ENCODE measurements at regions not wholly inside any gene's neighbourhood (a gene's known extent, or its start where the extent isn't known, plus 50 kb on each side); places are given as distances from the start of the nearest gene placed in this dataset.
"Not testable (repeated sequence)": the region's sequence is repeated elsewhere in the genome, so short reads cannot be mapped to it uniquely, and the experiment has no call there.

DNA sequence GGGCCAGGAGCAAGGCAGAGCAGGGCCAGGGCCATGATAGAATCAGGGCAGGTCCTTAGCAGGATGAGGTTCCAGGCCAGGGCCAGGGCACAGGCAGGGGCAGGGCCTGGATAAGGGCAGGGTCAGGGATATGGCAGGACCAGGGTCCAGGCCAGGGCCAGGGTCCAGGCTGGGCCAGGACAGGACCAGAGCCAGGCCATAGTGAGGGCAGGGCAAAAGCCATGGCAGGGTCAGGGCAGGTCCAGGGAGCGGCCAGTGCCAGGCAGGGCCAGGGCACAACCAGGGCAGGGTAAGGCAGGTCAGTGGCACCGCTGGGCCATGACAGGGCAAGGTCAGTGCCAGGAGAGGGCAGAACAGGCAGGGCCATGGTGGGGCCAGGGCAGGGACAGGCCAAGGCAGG lies 152.2 kb downstream of the LIPI start:
- Histone ChIP-seq H3K36me3 (ENCODE audit: insufficient read depth, low read length) (no peaks in the 10 kb centered on the region), H3K4me2 (ENCODE audit: low read depth, low read length, poor library complexity, severe bottlenecking) (no peak overlapping the region), H3K4me3 (ENCODE audit: low read length, poor library complexity, severe bottlenecking) (no peak overlapping the region), H3K9me2 (replicated peaks; ENCODE audit: low read depth, low read length) (no peaks in the 10 kb centered on the region), H3K4me1 (ENCODE audit: insufficient read depth, low read length, poor library complexity, severe bottlenecking) (no peaks in the 10 kb centered on the region), H2AFZ (ENCODE audit: low read length) (no peak overlapping the region), H4K20me1 (ENCODE audit: insufficient read depth, low read length, poor library complexity, severe bottlenecking) (peaks cover 3% of the 10 kb centered on the region), H3K9me3 (ENCODE audit: insufficient read depth, low read depth, low read length) (no peaks in the 10 kb centered on the region), H3K27me3 (ENCODE audit: insufficient read depth, low read length, poor library complexity, severe bottlenecking) (no peaks in the 10 kb centered on the region), H3K79me2 (ENCODE audit: insufficient read depth, low read length) (peaks cover 40% of the 10 kb centered on the region), H3K9ac (ENCODE audit: low read depth, low read length, poor library complexity, severe bottlenecking) (no peak overlapping the region), H3F3A (ENCODE audit: low read depth) (no peaks in the 10 kb centered on the region)
- TF ChIP-seq, protein P1, sequence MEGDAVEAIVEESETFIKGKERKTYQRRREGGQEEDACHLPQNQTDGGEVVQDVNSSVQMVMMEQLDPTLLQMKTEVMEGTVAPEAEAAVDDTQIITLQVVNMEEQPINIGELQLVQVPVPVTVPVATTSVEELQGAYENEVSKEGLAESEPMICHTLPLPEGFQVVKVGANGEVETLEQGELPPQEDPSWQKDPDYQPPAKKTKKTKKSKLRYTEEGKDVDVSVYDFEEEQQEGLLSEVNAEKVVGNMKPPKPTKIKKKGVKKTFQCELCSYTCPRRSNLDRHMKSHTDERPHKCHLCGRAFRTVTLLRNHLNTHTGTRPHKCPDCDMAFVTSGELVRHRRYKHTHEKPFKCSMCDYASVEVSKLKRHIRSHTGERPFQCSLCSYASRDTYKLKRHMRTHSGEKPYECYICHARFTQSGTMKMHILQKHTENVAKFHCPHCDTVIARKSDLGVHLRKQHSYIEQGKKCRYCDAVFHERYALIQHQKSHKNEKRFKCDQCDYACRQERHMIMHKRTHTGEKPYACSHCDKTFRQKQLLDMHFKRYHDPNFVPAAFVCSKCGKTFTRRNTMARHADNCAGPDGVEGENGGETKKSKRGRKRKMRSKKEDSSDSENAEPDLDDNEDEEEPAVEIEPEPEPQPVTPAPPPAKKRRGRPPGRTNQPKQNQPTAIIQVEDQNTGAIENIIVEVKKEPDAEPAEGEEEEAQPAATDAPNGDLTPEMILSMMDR (conservative IDR thresholded peaks at IDR 0.05; ENCODE audit: low read length) = no peak
- TF ChIP-seq EZH2phosphoT487 (IDR thresholded peaks at IDR 0.05; ENCODE audit: borderline replicate concordance) = no peak

DNA sequence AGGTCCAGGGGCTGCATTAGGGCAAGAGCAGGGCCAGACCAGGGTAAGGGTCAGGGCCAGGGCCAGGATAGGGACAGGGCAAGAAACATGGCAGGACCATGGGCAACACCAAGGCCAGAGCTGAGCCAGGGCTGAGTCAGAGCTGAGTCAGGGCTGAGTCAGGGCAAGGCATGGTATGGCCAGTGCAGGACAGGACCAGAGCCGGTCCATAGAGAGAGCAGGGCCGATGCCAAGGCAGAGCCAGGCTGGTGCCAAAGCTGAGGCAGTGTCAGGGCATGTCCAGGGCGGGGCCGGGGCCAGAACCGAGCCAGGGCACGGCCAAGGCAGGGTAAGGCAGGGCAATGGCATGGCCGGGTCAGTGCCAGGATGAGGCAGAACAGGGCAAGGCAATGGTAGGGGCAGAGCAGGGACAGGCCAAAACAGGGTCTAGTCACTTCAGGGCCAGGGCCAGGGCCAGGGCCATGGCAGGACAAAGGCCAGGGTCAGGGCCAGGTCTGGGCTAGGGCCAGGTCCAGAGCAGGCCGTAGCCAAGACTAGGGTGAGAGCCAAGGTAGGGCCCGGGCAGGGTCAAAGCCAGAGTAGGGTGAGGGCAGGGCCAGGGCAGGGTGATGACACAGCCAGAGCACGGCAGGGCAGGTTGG lies 152.8 kb downstream of the LIPI start:
- not testable (repeated sequence) for H3K4me2 ChIP-seq (ENCODE audit: low read depth, low read length, poor library complexity, severe bottlenecking); H3K4me1 ChIP-seq (ENCODE audit: insufficient read depth, low read length, poor library complexity, severe bottlenecking); H3K36me3 ChIP-seq (ENCODE audit: insufficient read depth, low read length); H2AFZ ChIP-seq (ENCODE audit: low read length); H3F3A ChIP-seq (ENCODE audit: low read depth); H3K4me3 ChIP-seq (ENCODE audit: low read length, poor library complexity, severe bottlenecking); H4K20me1 ChIP-seq (ENCODE audit: insufficient read depth, low read length, poor library complexity, severe bottlenecking); H3K27me3 ChIP-seq (ENCODE audit: insufficient read depth, low read length, poor library complexity, severe bottlenecking); H3K9ac ChIP-seq (ENCODE audit: low read depth, low read length, poor library complexity, severe bottlenecking); H3K9me3 ChIP-seq (ENCODE audit: insufficient read depth, low read depth, low read length); H3K9me2 ChIP-seq (replicated peaks; ENCODE audit: low read depth, low read length)
- peaks cover 46% of the 10 kb centered on the region for H3K79me2 ChIP-seq (ENCODE audit: insufficient read depth, low read length)

DNA sequence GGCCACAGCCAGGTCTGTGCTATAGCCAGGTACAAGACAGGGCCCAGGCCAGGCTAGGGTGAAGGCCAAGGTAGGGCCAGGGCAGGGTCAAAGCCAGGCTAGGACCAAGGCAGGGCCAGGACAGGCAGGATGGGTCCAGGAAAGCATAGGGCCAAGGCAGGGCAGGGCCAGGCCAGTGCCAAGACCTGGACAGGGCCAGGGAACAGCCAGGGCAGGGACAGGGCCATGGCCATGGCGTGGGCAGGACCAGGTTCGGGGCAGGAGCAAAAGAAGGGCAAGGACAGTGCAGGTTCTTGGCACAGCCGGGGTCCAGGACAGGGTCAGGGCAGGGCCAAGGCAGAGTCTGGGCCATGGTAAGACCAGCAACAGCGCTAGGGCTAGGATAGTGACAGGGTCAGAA lies 153.4 kb downstream of the LIPI start:
- Histone ChIP-seq H3K4me3 (ENCODE audit: low read length, poor library complexity, severe bottlenecking) (no peak overlapping the region), H3K9me2 (replicated peaks; ENCODE audit: low read depth, low read length) (no peaks in the 10 kb centered on the region), H3K79me2 (ENCODE audit: insufficient read depth, low read length) (peaks cover 50% of the 10 kb centered on the region), H3K4me1 (ENCODE audit: insufficient read depth, low read length, poor library complexity, severe bottlenecking) (no peaks in the 10 kb centered on the region), H3K9me3 (ENCODE audit: insufficient read depth, low read depth, low read length) (no peaks in the 10 kb centered on the region), H2AFZ (ENCODE audit: low read length) (no peak overlapping the region), H4K20me1 (ENCODE audit: insufficient read depth, low read length, poor library complexity, severe bottlenecking) (peaks cover 3% of the 10 kb centered on the region), H3K27me3 (ENCODE audit: insufficient read depth, low read length, poor library complexity, severe bottlenecking) (no peaks in the 10 kb centered on the region), H3K4me2 (ENCODE audit: low read depth, low read length, poor library complexity, severe bottlenecking) (no peak overlapping the region), H3K9ac (ENCODE audit: low read depth, low read length, poor library complexity, severe bottlenecking) (no peak overlapping the region), H3F3A (ENCODE audit: low read depth) (no peaks in the 10 kb centered on the region), H3K36me3 (ENCODE audit: insufficient read depth, low read length) (no peaks in the 10 kb centered on the region)
- no peak for TF ChIP-seq EZH2phosphoT487 (IDR thresholded peaks at IDR 0.05; ENCODE audit: borderline replicate concordance)
- TF ChIP-seq, protein P1 (conservative IDR thresholded peaks at IDR 0.05; ENCODE audit: low read length) = no peak

DNA sequence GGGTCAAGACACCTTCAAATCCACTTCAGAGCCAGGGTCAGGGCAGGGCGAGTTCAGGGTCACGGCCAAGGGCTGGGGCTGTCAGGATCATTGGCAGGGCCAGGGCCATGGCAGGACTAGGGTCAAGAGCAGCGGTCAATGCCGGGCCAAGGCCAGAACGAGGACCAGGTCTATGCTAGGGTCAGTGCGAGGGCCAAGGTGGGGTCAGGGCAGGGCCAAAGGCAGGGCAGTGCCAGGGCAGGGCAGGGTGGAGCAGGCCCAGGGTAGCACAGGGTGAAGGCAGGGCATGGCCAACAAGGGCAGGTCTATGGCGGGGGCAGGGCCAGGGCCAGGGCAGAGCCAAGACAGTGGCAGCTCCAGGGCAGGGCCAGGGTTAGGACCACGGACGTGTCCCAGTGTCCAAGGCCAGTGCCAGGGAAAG lies 154.0 kb downstream of the LIPI start:
- Histone ChIP-seq H3K4me2 (ENCODE audit: low read depth, low read length, poor library complexity, severe bottlenecking) (no peak overlapping the region), H3K9ac (ENCODE audit: low read depth, low read length, poor library complexity, severe bottlenecking) (no peak overlapping the region), H3K4me1 (ENCODE audit: insufficient read depth, low read length, poor library complexity, severe bottlenecking) (no peaks in the 10 kb centered on the region), H3F3A (ENCODE audit: low read depth) (no peaks in the 10 kb centered on the region), H3K9me2 (replicated peaks; ENCODE audit: low read depth, low read length) (no peaks in the 10 kb centered on the region), H4K20me1 (ENCODE audit: insufficient read depth, low read length, poor library complexity, severe bottlenecking) (peaks cover 3% of the 10 kb centered on the region), H3K9me3 (ENCODE audit: insufficient read depth, low read depth, low read length) (no peaks in the 10 kb centered on the region), H3K4me3 (ENCODE audit: low read length, poor library complexity, severe bottlenecking) (no peak overlapping the region), H2AFZ (ENCODE audit: low read length) (no peak overlapping the region), H3K79me2 (ENCODE audit: insufficient read depth, low read length) (peaks cover 53% of the 10 kb centered on the region), H3K36me3 (ENCODE audit: insufficient read depth, low read length) (no peaks in the 10 kb centered on the region), H3K27me3 (ENCODE audit: insufficient read depth, low read length, poor library complexity, severe bottlenecking) (no peaks in the 10 kb centered on the region)
- TF ChIP-seq, protein P1 (conservative IDR thresholded peaks at IDR 0.05; ENCODE audit: low read length) = no peak
- TF ChIP-seq EZH2phosphoT487 (IDR thresholded peaks at IDR 0.05; ENCODE audit: borderline replicate concordance) = no peak

DNA sequence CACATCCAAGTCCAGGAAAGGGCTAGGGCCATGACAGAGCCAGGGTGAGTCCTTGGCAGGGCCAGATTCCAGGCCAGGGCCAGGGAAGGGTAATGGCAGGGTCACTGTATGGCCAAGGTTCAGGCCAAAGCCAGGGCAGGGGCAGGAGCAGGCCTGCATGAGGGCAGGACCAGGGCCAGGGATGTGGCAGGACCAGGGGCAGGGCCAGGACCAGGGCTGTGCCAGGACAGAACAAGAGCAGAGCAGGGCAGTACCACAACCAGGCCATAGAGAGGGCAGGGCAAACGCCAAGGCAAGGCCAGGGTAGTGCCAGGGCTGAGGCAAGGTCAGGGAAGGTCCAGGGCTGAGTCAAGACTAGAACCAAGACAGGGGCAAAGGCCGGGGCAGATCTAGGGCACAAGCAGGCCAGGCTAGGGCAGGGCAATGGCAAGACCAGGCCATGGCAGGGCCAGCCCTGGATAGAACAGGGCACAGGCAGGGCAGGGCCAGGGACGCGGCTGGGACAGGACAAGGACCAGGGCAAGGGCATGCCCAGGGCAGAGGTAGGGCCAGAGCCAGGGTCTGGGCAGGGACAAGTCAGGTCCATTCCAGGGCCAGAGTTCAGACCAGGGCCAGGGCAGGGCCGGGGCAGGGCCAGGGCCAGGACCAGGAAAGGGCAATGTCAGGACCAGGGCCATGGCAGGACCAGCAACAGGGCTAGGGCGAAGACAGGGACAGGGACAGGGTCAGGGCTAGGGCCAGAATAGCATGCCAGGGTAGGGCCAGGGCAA lies 154.8 kb downstream of the LIPI start:
- not testable (repeated sequence) for H2AFZ ChIP-seq (ENCODE audit: low read length); H3K4me2 ChIP-seq (ENCODE audit: low read depth, low read length, poor library complexity, severe bottlenecking); H3K9ac ChIP-seq (ENCODE audit: low read depth, low read length, poor library complexity, severe bottlenecking); H3K27me3 ChIP-seq (ENCODE audit: insufficient read depth, low read length, poor library complexity, severe bottlenecking); H4K20me1 ChIP-seq (ENCODE audit: insufficient read depth, low read length, poor library complexity, severe bottlenecking); H3K36me3 ChIP-seq (ENCODE audit: insufficient read depth, low read length); H3K4me1 ChIP-seq (ENCODE audit: insufficient read depth, low read length, poor library complexity, severe bottlenecking); H3K9me3 ChIP-seq (ENCODE audit: insufficient read depth, low read depth, low read length); H3K4me3 ChIP-seq (ENCODE audit: low read length, poor library complexity, severe bottlenecking); H3K9me2 ChIP-seq (replicated peaks; ENCODE audit: low read depth, low read length); H3F3A ChIP-seq (ENCODE audit: low read depth)
- peaks cover 56% of the 10 kb centered on the region for H3K79me2 ChIP-seq (ENCODE audit: insufficient read depth, low read length)

All from Loucy (cell line).